WTC11 (cell line): ENCODE measurements at regions not wholly inside any gene's neighbourhood (a gene's known extent, or its start where the extent isn't known, plus 50 kb on each side); places are given as distances from the start of the nearest gene placed in this dataset.

Source experiments
- ATAC-seq: fragments of 200-7000 bp; cut with Tn5 transposase; 2 replicates; pipeline ENCODE4 v1.10.0; 2021; ENCODE audit warnings: mild to moderate bottlenecking, moderate library complexity
- CTCF ChIA-PET: fragments of 300-600 bp; sonication (Branson Sonifier 250); formaldehyde crosslinking; loops from one replicate; lab custom pipeline; 2021; ENCODE audit warnings: antibody characterized with exemption; lab: Charles Lee
- POLR2A ChIA-PET: fragments of 350-600 bp; sonication (Branson Sonifier 250); formaldehyde crosslinking; loops from one replicate; lab custom pipeline; 2021; ENCODE audit warnings: antibody characterized with exemption; lab: Charles Lee
- DNase-seq: peaks from one replicate; pipeline ENCODE4 v3.0.0; 2021; ENCODE audit warnings: low spot score
- H3K27ac Mint-ChIP-seq: 2 replicates; pipeline ENCODE4 v1.8.0; 2021; ENCODE audit warnings: mixed read lengths
- H3K27me3 Mint-ChIP-seq: 2 replicates; pipeline ENCODE4 v1.8.0; 2021; ENCODE audit warnings: low read depth, mild to moderate bottlenecking, moderate library complexity, mixed read lengths
- H3K36me3 Mint-ChIP-seq: 2 replicates; pipeline ENCODE4 v1.8.0; 2021; ENCODE audit warnings: mixed read lengths
- H3K4me1 Mint-ChIP-seq: 2 replicates; pipeline ENCODE4 v1.8.0; 2022; ENCODE audit warnings: mixed read lengths
- H3K4me3 Mint-ChIP-seq: 2 replicates; pipeline ENCODE4 v1.8.0; 2021; ENCODE audit warnings: mild to moderate bottlenecking, moderate library complexity, mixed read lengths
- H3K9me3 Mint-ChIP-seq: 2 replicates; pipeline ENCODE4 v1.8.0; 2021; ENCODE audit warnings: mixed read lengths
- AR ChIP-seq: fragments of 250-450 bp; sonication (Bioruptor Pico); IDR thresholded peaks from 2 replicates; pipeline ENCODE4 v1.9.0; 2021; ENCODE audit warnings: mild to moderate bottlenecking
- ARID4B ChIP-seq: sonication (generic); formaldehyde crosslinking; IDR thresholded peaks from 2 replicates; pipeline ENCODE4 v1.8.0; 2023; ENCODE audit warnings: missing genetic modification reagents, mild to moderate bottlenecking, borderline replicate concordance
- ATF1 ChIP-seq: sonication (generic); formaldehyde crosslinking; IDR thresholded peaks from 2 replicates; pipeline ENCODE4 v1.8.1; 2023; ENCODE audit warnings: mild to moderate bottlenecking, moderate library complexity, missing genetic modification reagents
- SMAD3 ChIP-seq: sonication (generic); formaldehyde crosslinking; IDR thresholded peaks from 2 replicates; pipeline ENCODE4 v1.8.0; 2022; ENCODE audit warnings: missing genetic modification reagents, mild to moderate bottlenecking, borderline replicate concordance
- SOX15 ChIP-seq: fragments of 250-450 bp; sonication (Bioruptor Pico); IDR thresholded peaks from 2 replicates; pipeline ENCODE4 v1.9.0; 2021; ENCODE audit warnings: mild to moderate bottlenecking
- TEAD4 ChIP-seq: sonication (generic); formaldehyde crosslinking; IDR thresholded peaks from 2 replicates; pipeline ENCODE4 v1.8.0; 2022; ENCODE audit warnings: mild to moderate bottlenecking, missing genetic modification reagents
- ZBTB43 ChIP-seq: sonication (generic); formaldehyde crosslinking; IDR thresholded peaks from 2 replicates; pipeline ENCODE4 v1.8.1; 2023; ENCODE audit warnings: mild to moderate bottlenecking, missing genetic modification reagents
- TF ChIP-seq, protein P1 (sequence below): fragments of 250-450 bp; sonication (Bioruptor Pico); IDR thresholded peaks from 2 replicates; pipeline ENCODE4 v1.9.0; 2021; ENCODE audit warnings: mild to moderate bottlenecking, borderline replicate concordance
- TF ChIP-seq, protein P2 (sequence below): sonication (generic); formaldehyde crosslinking; IDR thresholded peaks from 2 replicates; pipeline ENCODE4 v1.8.0; 2023; ENCODE audit warnings: mild to moderate bottlenecking, missing genetic modification reagents
- TF ChIP-seq, protein P3 (sequence below): sonication (generic); formaldehyde crosslinking; IDR thresholded peaks from 2 replicates; pipeline ENCODE4 v1.8.1; 2023; ENCODE audit warnings: mild to moderate bottlenecking, missing genetic modification reagents

- TF ChIP-seq AR (CRISPR knock-in tag) (no peak), SMAD3 (CRISPR knock-in tag) (no peak), TEAD4 (CRISPR knock-in tag) (no peak), ARID4B (CRISPR knock-in tag) (no peak)
These were observed 1254.4 kb downstream of the ADGRL3 start (continued) for GRCh38 chr4:62454535-62454934.

DNA sequence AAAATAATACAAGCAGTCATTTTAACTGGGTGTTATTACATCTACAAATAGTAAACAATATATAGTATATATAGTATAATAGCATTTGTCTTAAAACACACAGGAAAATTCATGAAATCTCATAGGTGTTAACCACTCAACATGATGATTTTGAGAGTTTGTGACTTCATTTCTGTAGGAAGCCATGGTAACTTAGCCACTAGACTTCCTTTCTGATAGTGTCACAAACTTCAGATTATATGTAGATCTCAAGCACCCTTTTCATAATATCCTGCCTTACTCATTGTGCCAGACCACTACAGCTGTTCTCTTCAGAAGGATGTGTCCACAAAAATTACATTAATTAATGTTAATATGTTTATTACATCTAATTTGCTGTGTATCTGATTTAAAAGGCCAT is 1250.6 kb downstream of the ADGRL3 start:
- H3K4me1 Mint-ChIP-seq, result peaks cover 7% of the 10 kb centered on the region
- DNase-seq, result no peak
- H3K36me3 Mint-ChIP-seq, result no peaks in the 10 kb centered on the region
- ChIA-PET POLR2A (no interaction called here), CTCF (no interaction called here)
- no peaks in the 10 kb centered on the region for H3K27me3 Mint-ChIP-seq
- TF ChIP-seq, protein P1, sequence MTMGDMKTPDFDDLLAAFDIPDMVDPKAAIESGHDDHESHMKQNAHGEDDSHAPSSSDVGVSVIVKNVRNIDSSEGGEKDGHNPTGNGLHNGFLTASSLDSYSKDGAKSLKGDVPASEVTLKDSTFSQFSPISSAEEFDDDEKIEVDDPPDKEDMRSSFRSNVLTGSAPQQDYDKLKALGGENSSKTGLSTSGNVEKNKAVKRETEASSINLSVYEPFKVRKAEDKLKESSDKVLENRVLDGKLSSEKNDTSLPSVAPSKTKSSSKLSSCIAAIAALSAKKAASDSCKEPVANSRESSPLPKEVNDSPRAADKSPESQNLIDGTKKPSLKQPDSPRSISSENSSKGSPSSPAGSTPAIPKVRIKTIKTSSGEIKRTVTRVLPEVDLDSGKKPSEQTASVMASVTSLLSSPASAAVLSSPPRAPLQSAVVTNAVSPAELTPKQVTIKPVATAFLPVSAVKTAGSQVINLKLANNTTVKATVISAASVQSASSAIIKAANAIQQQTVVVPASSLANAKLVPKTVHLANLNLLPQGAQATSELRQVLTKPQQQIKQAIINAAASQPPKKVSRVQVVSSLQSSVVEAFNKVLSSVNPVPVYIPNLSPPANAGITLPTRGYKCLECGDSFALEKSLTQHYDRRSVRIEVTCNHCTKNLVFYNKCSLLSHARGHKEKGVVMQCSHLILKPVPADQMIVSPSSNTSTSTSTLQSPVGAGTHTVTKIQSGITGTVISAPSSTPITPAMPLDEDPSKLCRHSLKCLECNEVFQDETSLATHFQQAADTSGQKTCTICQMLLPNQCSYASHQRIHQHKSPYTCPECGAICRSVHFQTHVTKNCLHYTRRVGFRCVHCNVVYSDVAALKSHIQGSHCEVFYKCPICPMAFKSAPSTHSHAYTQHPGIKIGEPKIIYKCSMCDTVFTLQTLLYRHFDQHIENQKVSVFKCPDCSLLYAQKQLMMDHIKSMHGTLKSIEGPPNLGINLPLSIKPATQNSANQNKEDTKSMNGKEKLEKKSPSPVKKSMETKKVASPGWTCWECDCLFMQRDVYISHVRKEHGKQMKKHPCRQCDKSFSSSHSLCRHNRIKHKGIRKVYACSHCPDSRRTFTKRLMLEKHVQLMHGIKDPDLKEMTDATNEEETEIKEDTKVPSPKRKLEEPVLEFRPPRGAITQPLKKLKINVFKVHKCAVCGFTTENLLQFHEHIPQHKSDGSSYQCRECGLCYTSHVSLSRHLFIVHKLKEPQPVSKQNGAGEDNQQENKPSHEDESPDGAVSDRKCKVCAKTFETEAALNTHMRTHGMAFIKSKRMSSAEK (CRISPR knock-in tag), result no peak
- no peak for TF ChIP-seq ATF1 (CRISPR knock-in tag)
- TF ChIP-seq AR (CRISPR knock-in tag), result no peak
- TF ChIP-seq, protein P2, sequence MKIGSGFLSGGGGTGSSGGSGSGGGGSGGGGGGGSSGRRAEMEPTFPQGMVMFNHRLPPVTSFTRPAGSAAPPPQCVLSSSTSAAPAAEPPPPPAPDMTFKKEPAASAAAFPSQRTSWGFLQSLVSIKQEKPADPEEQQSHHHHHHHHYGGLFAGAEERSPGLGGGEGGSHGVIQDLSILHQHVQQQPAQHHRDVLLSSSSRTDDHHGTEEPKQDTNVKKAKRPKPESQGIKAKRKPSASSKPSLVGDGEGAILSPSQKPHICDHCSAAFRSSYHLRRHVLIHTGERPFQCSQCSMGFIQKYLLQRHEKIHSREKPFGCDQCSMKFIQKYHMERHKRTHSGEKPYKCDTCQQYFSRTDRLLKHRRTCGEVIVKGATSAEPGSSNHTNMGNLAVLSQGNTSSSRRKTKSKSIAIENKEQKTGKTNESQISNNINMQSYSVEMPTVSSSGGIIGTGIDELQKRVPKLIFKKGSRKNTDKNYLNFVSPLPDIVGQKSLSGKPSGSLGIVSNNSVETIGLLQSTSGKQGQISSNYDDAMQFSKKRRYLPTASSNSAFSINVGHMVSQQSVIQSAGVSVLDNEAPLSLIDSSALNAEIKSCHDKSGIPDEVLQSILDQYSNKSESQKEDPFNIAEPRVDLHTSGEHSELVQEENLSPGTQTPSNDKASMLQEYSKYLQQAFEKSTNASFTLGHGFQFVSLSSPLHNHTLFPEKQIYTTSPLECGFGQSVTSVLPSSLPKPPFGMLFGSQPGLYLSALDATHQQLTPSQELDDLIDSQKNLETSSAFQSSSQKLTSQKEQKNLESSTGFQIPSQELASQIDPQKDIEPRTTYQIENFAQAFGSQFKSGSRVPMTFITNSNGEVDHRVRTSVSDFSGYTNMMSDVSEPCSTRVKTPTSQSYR (CRISPR knock-in tag), result no peak
- no peak for TF ChIP-seq ZBTB43 (CRISPR knock-in tag)
- TF ChIP-seq, protein P3, sequence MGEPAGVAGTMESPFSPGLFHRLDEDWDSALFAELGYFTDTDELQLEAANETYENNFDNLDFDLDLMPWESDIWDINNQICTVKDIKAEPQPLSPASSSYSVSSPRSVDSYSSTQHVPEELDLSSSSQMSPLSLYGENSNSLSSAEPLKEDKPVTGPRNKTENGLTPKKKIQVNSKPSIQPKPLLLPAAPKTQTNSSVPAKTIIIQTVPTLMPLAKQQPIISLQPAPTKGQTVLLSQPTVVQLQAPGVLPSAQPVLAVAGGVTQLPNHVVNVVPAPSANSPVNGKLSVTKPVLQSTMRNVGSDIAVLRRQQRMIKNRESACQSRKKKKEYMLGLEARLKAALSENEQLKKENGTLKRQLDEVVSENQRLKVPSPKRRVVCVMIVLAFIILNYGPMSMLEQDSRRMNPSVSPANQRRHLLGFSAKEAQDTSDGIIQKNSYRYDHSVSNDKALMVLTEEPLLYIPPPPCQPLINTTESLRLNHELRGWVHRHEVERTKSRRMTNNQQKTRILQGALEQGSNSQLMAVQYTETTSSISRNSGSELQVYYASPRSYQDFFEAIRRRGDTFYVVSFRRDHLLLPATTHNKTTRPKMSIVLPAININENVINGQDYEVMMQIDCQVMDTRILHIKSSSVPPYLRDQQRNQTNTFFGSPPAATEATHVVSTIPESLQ (CRISPR knock-in tag), result no peak
- TF ChIP-seq SOX15 (CRISPR knock-in tag), result no peak
- peaks cover 23% of the 10 kb centered on the region for H3K9me3 Mint-ChIP-seq
- no peak overlapping the region for H3K4me3 Mint-ChIP-seq
- H3K27ac Mint-ChIP-seq, result no peak overlapping the region
- no peak for ATAC-seq
